Adrenal gland (tissue), 9 donors: ENCODE measurements at regions not wholly inside any gene's neighbourhood (a gene's known extent, or its start where the extent isn't known, plus 50 kb on each side); places are given as distances from the start of the nearest gene placed in this dataset.

ENCODE experiments used
- DNase-seq, 7 donors: peaks; one replicate each; pipeline ENCODE4 v3.0.0-alpha.2; 2019 to 2020
- H3K27ac ChIP-seq, 5 donors: fragments of 200-600 bp; sonication (generic) in 4 of 5; 1 replicate in 3 of 5; 2 replicates in 2 of 5; pipeline versions ENCODE4 v1.5.1 to v1.8.0; 2016 to 2020; ENCODE audit warnings: mild to moderate bottlenecking in 1 of 5
- H3K27me3 ChIP-seq: fragments of 200-600 bp; 2 replicates; pipeline ENCODE4 v1.8.0; 2021
- H3K36me3 ChIP-seq, 2 donors: fragments of 200-600 bp; replicated peaks in 1 of 2; 1 replicate in 1 of 2; 2 replicates in 1 of 2; pipeline versions ENCODE4 v1.5.1 to v1.8.0; 2018 to 2022
- H3K4me1 ChIP-seq, 2 donors: fragments of 200-600 bp; replicated peaks in 1 of 2; 1 replicate in 1 of 2; 2 replicates in 1 of 2; pipeline versions ENCODE4 v1.5.1 to v1.8.0; 2018 to 2021
- H3K4me3 ChIP-seq, 4 donors: fragments of 200-600 bp; sonication (generic) in 3 of 4; one replicate each; pipeline ENCODE4 v1.5.1; 2016 to 2018
- H3K9me3 ChIP-seq, 3 donors: fragments of 200-600 bp; sonication (generic) in 1 of 3; replicated peaks in 1 of 3; 1 replicate in 2 of 3; 2 replicates in 1 of 3; pipeline versions ENCODE4 v1.5.1 to v1.8.0; 2016 to 2021
- POLR2A ChIP-seq, 2 donors: fragments of 450-650 bp; IDR thresholded peaks; one replicate each; pipeline ENCODE4 v1.6.1; 2017; ENCODE audit warnings: antibody characterized with exemption in 2 of 2, mild to moderate bottlenecking in 2 of 2, moderate library complexity in 1 of 2
- WGBS, 4 donors: extraction: QIAGEN DNeasy Blood & Tissue Kit in 2 of 4; methylation state at CpG; one replicate each; pipeline versions ENCODE4 v1.1.5 to v1.1.7; 2013 to 2017; 5-methylcytosine and 5-hydroxymethylcytosine counted together
- intact Hi-C, 2 donors: fragments of 100-400 bp; cut with DNase I; formaldehyde crosslinking; loops; one replicate each; pipeline versions ENCODE4 v1.14.1 to v1.15.0; 2022 to 2023
- TF ChIP-seq, protein P1 (sequence below), 6 experiments: fragments of 450-650 bp in 4 of 6; fragments of 200-600 bp in 2 of 6; sonication (generic) in 1 of 6; IDR thresholded peaks; 1 replicate in 5 of 6; 2 replicates in 1 of 6; pipeline versions ENCODE4 v1.5.1 to v1.8.0; 2016 to 2021; ENCODE audit warnings: antibody characterized with exemption in 6 of 6, mild to moderate bottlenecking in 2 of 6, moderate library complexity in 1 of 6
- donor health status: healthy with polysubstance abuse.
- donor health status: Bipolar disorder and iron deficiency.
- donor health status: DM: yes; HTN: yes; CAD: no.
- donor health status: DM: no; HTN: no; CAD: no.
- donor health status: DM: no; HTN: no; CAD: no.

DNA sequence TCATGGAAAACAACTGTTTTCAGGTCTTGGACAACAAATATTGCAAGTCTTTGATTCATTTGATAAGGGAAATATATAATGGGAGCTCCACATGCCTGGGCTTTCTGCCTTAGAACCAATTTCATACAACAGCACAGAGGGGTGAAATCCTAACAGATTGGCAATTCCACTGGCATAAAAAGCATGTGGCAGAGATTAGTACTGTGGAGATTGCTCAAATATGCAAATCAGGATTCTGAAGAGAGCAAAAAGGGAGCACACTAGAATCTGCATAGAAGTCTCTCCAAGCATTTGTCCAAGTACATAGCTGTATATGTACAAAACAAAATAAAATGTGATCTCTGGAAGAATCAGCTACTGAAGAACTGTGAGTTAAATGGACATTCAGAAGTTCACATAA lies 312.9 kb upstream of the SLITRK5 start:
- Histone ChIP-seq H3K27ac (no peak overlapping the region), H3K9me3 (no peaks in the 10 kb centered on the region), H3K27me3 (no peaks in the 10 kb centered on the region), H3K4me1 (no peaks in the 10 kb centered on the region), H3K36me3 (no peaks in the 10 kb centered on the region), H3K4me3 (no peak overlapping the region)
- intact Hi-C loops, result no loop called here
- no peak for DNase-seq
- TF ChIP-seq POLR2A (IDR thresholded peaks at IDR 0.05), result no peak
- TF ChIP-seq, protein P1, sequence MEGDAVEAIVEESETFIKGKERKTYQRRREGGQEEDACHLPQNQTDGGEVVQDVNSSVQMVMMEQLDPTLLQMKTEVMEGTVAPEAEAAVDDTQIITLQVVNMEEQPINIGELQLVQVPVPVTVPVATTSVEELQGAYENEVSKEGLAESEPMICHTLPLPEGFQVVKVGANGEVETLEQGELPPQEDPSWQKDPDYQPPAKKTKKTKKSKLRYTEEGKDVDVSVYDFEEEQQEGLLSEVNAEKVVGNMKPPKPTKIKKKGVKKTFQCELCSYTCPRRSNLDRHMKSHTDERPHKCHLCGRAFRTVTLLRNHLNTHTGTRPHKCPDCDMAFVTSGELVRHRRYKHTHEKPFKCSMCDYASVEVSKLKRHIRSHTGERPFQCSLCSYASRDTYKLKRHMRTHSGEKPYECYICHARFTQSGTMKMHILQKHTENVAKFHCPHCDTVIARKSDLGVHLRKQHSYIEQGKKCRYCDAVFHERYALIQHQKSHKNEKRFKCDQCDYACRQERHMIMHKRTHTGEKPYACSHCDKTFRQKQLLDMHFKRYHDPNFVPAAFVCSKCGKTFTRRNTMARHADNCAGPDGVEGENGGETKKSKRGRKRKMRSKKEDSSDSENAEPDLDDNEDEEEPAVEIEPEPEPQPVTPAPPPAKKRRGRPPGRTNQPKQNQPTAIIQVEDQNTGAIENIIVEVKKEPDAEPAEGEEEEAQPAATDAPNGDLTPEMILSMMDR (IDR thresholded peaks at IDR 0.05), result no peak

DNA sequence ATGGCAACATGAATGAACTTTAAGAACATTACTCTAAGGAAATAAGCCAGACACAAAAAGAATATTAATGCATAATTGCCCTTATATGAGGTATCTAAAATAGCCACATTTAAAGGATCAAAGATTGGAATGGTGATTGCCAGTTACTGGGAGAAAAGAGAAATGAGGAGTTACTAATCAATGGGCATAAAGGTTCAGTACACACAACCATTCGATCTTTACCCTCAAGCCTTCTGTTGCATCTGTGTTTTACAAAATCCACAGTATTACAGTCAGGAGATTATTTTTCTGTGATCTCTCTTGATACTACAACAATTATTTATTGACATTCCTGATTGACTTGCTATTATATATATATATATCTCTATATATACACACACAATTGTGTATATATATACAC lies 310.0 kb upstream of the SLITRK5 start:
- Histone ChIP-seq H3K36me3 (no peaks in the 10 kb centered on the region), H3K4me1 (no peaks in the 10 kb centered on the region), H3K27me3 (no peaks in the 10 kb centered on the region), H3K4me3 (no peak overlapping the region), H3K27ac (no peak overlapping the region), H3K9me3 (no peaks in the 10 kb centered on the region)
- TF ChIP-seq, protein P1 (IDR thresholded peaks at IDR 0.05), result no peak
- no peak for TF ChIP-seq POLR2A (IDR thresholded peaks at IDR 0.05)
- 72 to 93% (median 92%) methylated on average over 1 of the region's 1 CpG for WGBS, 4 donors
- no peak for DNase-seq
- intact Hi-C loops, result no loop called here

DNA sequence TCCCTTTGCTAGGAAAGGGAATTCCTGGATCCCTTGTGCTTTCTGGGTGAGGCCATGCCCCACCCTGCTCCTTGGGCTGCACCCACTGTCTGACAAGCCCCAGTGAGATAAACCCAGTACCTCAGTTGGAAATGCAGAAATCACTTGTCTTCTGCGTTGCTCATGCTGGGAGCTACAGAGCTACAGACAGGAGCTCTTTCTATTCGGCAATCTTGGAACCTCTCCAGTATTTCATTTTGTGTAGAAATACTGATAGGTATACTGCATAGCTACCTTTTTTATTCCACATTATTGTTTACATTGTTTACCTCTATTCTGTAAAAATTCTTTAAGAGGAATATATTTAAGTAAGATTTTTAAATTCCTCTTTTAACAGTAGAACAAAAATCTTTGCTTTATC lies 302.5 kb upstream of the SLITRK5 start:
- intact Hi-C loops, result no loop called here
- Histone ChIP-seq H3K27me3 (no peaks in the 10 kb centered on the region), H3K4me1 (no peaks in the 10 kb centered on the region), H3K36me3 (no peaks in the 10 kb centered on the region), H3K9me3 (no peaks in the 10 kb centered on the region), H3K4me3 (no peak overlapping the region), H3K27ac (no peak overlapping the region)
- no peak for TF ChIP-seq POLR2A (IDR thresholded peaks at IDR 0.05)
- TF ChIP-seq, protein P1 (IDR thresholded peaks at IDR 0.05), result no peak
- DNase-seq, result no peak
- WGBS, 4 donors, result 86 to 91% (median 89%) methylated on average over 2 of the region's 2 CpGs

DNA sequence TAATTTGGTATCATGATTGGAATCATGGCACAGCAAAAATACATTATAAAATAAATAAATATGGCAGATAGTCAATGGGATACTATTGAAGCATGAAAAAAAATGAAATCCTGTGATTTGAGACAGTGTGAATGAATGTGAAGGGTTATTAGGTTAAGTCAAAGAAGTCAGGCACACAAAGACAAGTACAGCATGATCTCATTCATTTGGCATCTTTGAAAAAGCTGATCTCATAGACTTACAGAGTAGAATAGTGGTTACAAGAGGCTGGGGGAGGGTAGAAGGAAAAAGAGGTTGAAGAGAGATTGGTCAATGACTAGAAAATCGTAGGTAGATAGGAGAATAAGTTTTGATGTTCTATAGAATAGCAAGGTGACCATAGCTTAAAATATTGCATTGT lies 295.1 kb upstream of the SLITRK5 start:
- no peak for DNase-seq
- Histone ChIP-seq H3K27me3 (no peaks in the 10 kb centered on the region), H3K9me3 (no peaks in the 10 kb centered on the region), H3K4me3 (no peak overlapping the region), H3K36me3 (no peaks in the 10 kb centered on the region), H3K27ac (no peak overlapping the region), H3K4me1 (no peaks in the 10 kb centered on the region)
- intact Hi-C loops, result no loop called here
- no peak for TF ChIP-seq POLR2A (IDR thresholded peaks at IDR 0.05)
- TF ChIP-seq, protein P1 (IDR thresholded peaks at IDR 0.05), result no peak
- 85 to 91% (median 88%) methylated on average over 1 of the region's 1 CpG for whole genome bisulfite sequencing, 4 donors
